OCI-LY7 (cell line): ENCODE measurements at regions not wholly inside any gene's neighbourhood (a gene's known extent, or its start where the extent isn't known, plus 50 kb on each side); places are given as distances from the start of the nearest gene placed in this dataset.

Experiments
- BruUV-seq: library from RNA; stranded (reverse); fragments of 400-500 nt; replicated peaks from 2 replicates; lab custom pipeline; 2021; lab: Mats Ljungman, UMichigan
- CTCF ChIA-PET: fragments of 300-600 bp; sonication (Branson Sonifier 250); formaldehyde crosslinking; loops from one replicate; lab custom pipeline; 2022; ENCODE audit warnings: antibody characterized with exemption; ENCODE audit not compliant: unreplicated experiment; lab: Charles Lee
- POLR2A ChIA-PET: fragments of 300-600 bp; sonication (Branson Sonifier 250); formaldehyde crosslinking; loops from one replicate; lab custom pipeline; 2022; ENCODE audit warnings: antibody characterized with exemption; lab: Charles Lee
- DNase-seq: peaks from one replicate; pipeline ENCODE4 v3.0.0-alpha.2; 2015; ENCODE audit warnings: low spot score
- H2AFZ ChIP-seq: fragments of 200-600 bp; sonication (generic), shearing (Covaris generic); 2 replicates; pipeline ENCODE4 v1.6.1; 2014; ENCODE audit warnings: mild to moderate bottlenecking, antibody characterized with exemption, low read length, moderate library complexity
- H3K27ac ChIP-seq: fragments of 200-600 bp; sonication (generic); 2 replicates; pipeline ENCODE4 v1.5.1; 2014; ENCODE audit warnings: mixed run types, low read depth, mild to moderate bottlenecking, moderate library complexity, low read length, inconsistent platforms; ENCODE audit not compliant: poor library complexity, severe bottlenecking
- H3K36me3 ChIP-seq: fragments of 200-600 bp; sonication (generic); 2 replicates; pipeline ENCODE4 v1.6.1; 2014; ENCODE audit warnings: mild to moderate bottlenecking, antibody characterized with exemption, low read length, moderate library complexity, mixed read lengths; ENCODE audit not compliant: insufficient read depth
- H3K4me1 ChIP-seq: fragments of 200-600 bp; sonication (generic); 2 replicates; pipeline ENCODE4 v1.5.1; 2014; ENCODE audit warnings: mild to moderate bottlenecking, low read length; ENCODE audit not compliant: insufficient read depth, poor library complexity, severe bottlenecking
- H3K4me2 ChIP-seq: fragments of 200-600 bp; sonication (generic); 2 replicates; pipeline ENCODE4 v1.6.1; 2014; ENCODE audit warnings: mild to moderate bottlenecking, low read length
- H3K4me3 ChIP-seq: fragments of 200-600 bp; sonication (generic); 2 replicates; pipeline ENCODE4 v1.5.1; 2014; ENCODE audit warnings: mild to moderate bottlenecking, low read depth, low read length; ENCODE audit not compliant: poor library complexity, severe bottlenecking
- H3K79me2 ChIP-seq: fragments of 200-600 bp; sonication (generic); 2 replicates; pipeline ENCODE4 v1.6.1; 2016; ENCODE audit warnings: low read depth, mild to moderate bottlenecking, low read length, moderate library complexity, mixed read lengths; ENCODE audit not compliant: insufficient read depth
- H3K9me2 ChIP-seq: fragments of 200-600 bp; sonication (generic); 2 replicates; pipeline ENCODE4 v1.6.1; 2016; ENCODE audit warnings: mild to moderate bottlenecking, low read length, mixed read lengths; ENCODE audit not compliant: insufficient read depth
- H3K9me3 ChIP-seq: fragments of 200-600 bp; sonication (generic); 2 replicates; pipeline ENCODE4 v1.6.1; 2014; ENCODE audit warnings: mild to moderate bottlenecking, mixed run types, low read length, mixed read lengths
- H4K20me1 ChIP-seq: fragments of 200-600 bp; sonication (generic); 2 replicates; pipeline ENCODE4 v1.6.1; 2014; ENCODE audit warnings: mild to moderate bottlenecking, antibody characterized with exemption, low read length, moderate library complexity, mixed read lengths; ENCODE audit not compliant: insufficient read depth
- EZH2phosphoT487 ChIP-seq: fragments of 200-600 bp; sonication (generic); IDR thresholded peaks from 2 replicates; pipeline ENCODE4 v1.6.1; 2018; ENCODE audit warnings: low read depth, borderline replicate concordance, mild to moderate bottlenecking, mixed run types, antibody characterized with exemption, low read length, moderate library complexity, mixed read lengths
- intact Hi-C: fragments of 100-400 bp; cut with micrococcal nuclease; formaldehyde crosslinking; loops from one replicate; pipeline ENCODE4 v1.10.0; 2022; ENCODE audit not compliant: unreplicated experiment
- TF ChIP-seq, protein P1 (sequence below): fragments of 200-600 bp; sonication (generic); conservative IDR thresholded peaks from 2 replicates; pipeline ENCODE4 v1.5.1; 2014; ENCODE audit warnings: mild to moderate bottlenecking, antibody characterized with exemption, low read length, moderate library complexity, mixed read lengths

DNA sequence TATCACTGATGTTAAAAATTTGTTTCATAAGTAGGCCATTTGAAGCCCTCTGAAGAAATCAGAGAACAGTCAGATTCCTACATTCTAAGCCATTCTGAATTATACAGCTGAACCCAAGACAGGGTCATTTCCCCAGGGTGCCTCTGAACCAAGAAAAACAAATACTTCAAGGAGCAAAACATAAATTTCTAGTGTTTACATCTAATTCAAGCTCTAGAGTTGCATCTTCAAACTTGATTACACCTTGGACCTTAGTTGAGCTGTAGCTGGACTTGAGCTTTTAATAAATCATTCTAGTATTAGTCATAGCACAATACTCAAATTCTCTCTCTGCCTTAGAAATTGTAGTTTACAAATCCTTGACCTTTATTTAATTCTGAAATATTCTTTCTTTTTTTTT is 87.6 kb upstream of the IL15 start:
- H3K4me3 ChIP-seq: no peak overlapping the region
- H4K20me1 ChIP-seq: no peaks in the 10 kb centered on the region
- ChIA-PET POLR2A (interaction anchor here (1.2 kb wide), 1 partner anchor 9 kb away, joined by 5 read pairs; no protein-coding TSS in a partner anchor), CTCF (no interaction called here)
- H3K36me3 ChIP-seq: no peaks in the 10 kb centered on the region
- TF ChIP-seq, protein P1, sequence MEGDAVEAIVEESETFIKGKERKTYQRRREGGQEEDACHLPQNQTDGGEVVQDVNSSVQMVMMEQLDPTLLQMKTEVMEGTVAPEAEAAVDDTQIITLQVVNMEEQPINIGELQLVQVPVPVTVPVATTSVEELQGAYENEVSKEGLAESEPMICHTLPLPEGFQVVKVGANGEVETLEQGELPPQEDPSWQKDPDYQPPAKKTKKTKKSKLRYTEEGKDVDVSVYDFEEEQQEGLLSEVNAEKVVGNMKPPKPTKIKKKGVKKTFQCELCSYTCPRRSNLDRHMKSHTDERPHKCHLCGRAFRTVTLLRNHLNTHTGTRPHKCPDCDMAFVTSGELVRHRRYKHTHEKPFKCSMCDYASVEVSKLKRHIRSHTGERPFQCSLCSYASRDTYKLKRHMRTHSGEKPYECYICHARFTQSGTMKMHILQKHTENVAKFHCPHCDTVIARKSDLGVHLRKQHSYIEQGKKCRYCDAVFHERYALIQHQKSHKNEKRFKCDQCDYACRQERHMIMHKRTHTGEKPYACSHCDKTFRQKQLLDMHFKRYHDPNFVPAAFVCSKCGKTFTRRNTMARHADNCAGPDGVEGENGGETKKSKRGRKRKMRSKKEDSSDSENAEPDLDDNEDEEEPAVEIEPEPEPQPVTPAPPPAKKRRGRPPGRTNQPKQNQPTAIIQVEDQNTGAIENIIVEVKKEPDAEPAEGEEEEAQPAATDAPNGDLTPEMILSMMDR: no peak
- no peak for TF ChIP-seq EZH2phosphoT487
- H3K4me1 ChIP-seq: no peaks in the 10 kb centered on the region
- no peaks in the 10 kb centered on the region for H3K79me2 ChIP-seq
- no TSS peak for BruUV-seq
- H3K9me3 ChIP-seq: no peaks in the 10 kb centered on the region
- no peak overlapping the region for H3K27ac ChIP-seq
- no peak for DNase-seq
- intact Hi-C loops: no loop called here
- no peak overlapping the region for H2AFZ ChIP-seq
- no peak overlapping the region for H3K4me2 ChIP-seq
- H3K9me2 ChIP-seq: no peaks in the 10 kb centered on the region

DNA sequence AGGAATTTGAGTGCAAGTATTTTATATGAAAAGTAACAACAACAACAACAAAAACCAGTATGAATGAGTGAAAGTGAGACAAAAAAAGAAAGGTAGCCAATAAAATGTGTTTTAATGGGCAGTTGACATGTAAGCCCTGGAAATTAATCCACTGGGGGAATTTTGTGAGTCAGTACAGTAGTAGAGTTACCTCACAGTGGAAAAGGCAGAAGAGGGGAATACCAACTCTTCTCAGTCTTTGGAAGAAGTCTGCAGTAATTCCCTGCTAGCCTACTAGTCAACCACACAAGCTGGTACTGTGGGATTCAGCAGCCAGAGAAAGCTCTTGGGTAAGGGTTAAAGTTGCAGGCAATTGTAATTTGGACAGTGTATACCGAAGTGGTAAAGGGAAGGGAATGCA is 76.3 kb upstream of the IL15 start:
- Histone ChIP-seq H3K9me3 (no peaks in the 10 kb centered on the region), H3K4me2 (no peak overlapping the region), H3K27ac (no peak overlapping the region), H2AFZ (no peak overlapping the region), H3K36me3 (no peaks in the 10 kb centered on the region), H3K4me3 (no peak overlapping the region), H4K20me1 (no peaks in the 10 kb centered on the region), H3K4me1 (no peaks in the 10 kb centered on the region), H3K79me2 (no peaks in the 10 kb centered on the region), H3K9me2 (no peaks in the 10 kb centered on the region)
- intact Hi-C loops: no loop called here
- ChIA-PET POLR2A (interaction anchor here (0.6 kb wide), 2 partner anchors 117 to 707 kb away, joined by 3 read pairs; no protein-coding TSS in a partner anchor), CTCF (no interaction called here)
- TF ChIP-seq EZH2phosphoT487: no peak
- TF ChIP-seq, protein P1: no peak
- BruUV-seq: no TSS peak
- no peak for DNase-seq

DNA sequence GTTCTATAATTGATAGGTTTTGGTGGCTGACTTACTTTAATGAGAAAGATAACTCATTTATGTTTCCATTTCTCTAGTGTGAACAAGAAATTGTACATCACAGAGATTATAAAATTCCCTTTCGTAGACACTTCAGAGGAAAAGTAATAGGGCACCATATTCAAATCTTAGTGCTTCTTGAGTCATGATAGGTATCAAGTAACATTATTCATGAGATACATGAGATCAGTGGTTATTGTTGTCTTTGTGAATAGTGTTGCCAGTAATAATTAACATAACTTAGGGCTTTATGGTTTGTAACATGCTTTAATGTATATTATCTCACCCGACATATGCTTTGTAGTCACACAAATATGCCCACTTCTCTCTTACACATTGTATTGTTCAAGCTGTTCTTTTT is 73.7 kb upstream of the IL15 start:
- CTCF ChIA-PET: no interaction called here
- Histone ChIP-seq H2AFZ (no peak overlapping the region), H4K20me1 (no peaks in the 10 kb centered on the region), H3K4me2 (no peak overlapping the region), H3K4me1 (no peaks in the 10 kb centered on the region), H3K9me2 (no peaks in the 10 kb centered on the region), H3K79me2 (no peaks in the 10 kb centered on the region), H3K9me3 (no peaks in the 10 kb centered on the region), H3K27ac (no peak overlapping the region), H3K36me3 (no peaks in the 10 kb centered on the region), H3K4me3 (no peak overlapping the region)
- POLR2A ChIA-PET: no interaction called here
- intact Hi-C loops: no loop called here
- no peak for DNase-seq
- BruUV-seq: no TSS peak
- TF ChIP-seq, protein P1: no peak
- no peak for TF ChIP-seq EZH2phosphoT487
